WI38 (cell line): ENCODE measurements at regions not wholly inside any gene's neighbourhood (a gene's known extent, or its start where the extent isn't known, plus 50 kb on each side); places are given as distances from the start of the nearest gene placed in this dataset.

Experiments used
- H3K4me3 ChIP-seq: 2 replicates; pipeline ENCODE4 v1.5.1; 2011; ENCODE audit warnings: low read depth, mild to moderate bottlenecking, control low read depth, low read length
- CTCF ChIP-seq: IDR thresholded peaks from 2 replicates; pipeline ENCODE4 v1.5.1; 2012; ENCODE audit warnings: low read depth, mild to moderate bottlenecking, control low read depth, low read length

GRCh38 chr1:227395426-227396028, 77.2 kb upstream of the CDC42BPA start:
- TF ChIP-seq CTCF: no peak
- H3K4me3 ChIP-seq: no peak overlapping the region

- TF ChIP-seq CTCF: no peak
- H3K4me3 ChIP-seq: no peak overlapping the region
Observed at GRCh38 chr1:227392984-227393764, 74.9 kb upstream of the CDC42BPA start.

- H3K4me3 ChIP-seq: no peak overlapping the region
- TF ChIP-seq CTCF: no peak
Observed at GRCh38 chr1:227391879-227392278, 73.6 kb upstream of the CDC42BPA start.

- H3K4me3 ChIP-seq: no peak overlapping the region
- no peak for TF ChIP-seq CTCF
Observed at GRCh38 chr1:227391211-227391610, 72.9 kb upstream of the CDC42BPA start.

- H3K4me3 ChIP-seq: no peak overlapping the region
- TF ChIP-seq CTCF: no peak
Observed at GRCh38 chr1:227390525-227390924, 72.2 kb upstream of the CDC42BPA start.

- no peak overlapping the region for H3K4me3 ChIP-seq
- TF ChIP-seq CTCF: no peak
Observed at GRCh38 chr1:227388214-227389168, 70.2 kb upstream of the CDC42BPA start.
